Right kidney (tissue), 1 donor: ENCODE measurements at regions not wholly inside any gene's neighbourhood (a gene's known extent, or its start where the extent isn't known, plus 50 kb on each side); places are given as distances from the start of the nearest gene placed in this dataset.

ENCODE experiments used
- DNase-seq: peaks from one replicate; pipeline ENCODE4 v3.0.0-alpha.2; 2016

DNA sequence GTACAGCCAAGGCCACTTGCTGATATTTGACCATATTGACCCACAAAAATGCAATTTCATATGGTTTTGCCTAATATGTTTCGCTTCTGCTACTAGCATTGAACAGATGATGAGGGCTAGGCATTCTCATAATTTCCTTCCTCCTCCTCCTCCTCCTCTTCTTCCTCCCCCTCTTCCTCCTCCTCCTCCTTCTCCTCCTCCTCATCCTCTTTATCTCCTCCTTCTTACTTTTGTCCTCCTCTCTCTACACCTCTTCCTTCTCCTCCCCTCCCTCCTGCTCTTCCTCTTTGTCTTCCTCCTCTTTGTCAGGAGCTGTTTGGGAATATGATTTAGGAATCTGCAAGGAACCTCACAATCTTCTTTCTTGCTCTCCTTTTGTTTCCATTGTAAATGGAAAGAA is 133.9 kb upstream of the CELF2 start:
- DNase-seq: no peak

DNA sequence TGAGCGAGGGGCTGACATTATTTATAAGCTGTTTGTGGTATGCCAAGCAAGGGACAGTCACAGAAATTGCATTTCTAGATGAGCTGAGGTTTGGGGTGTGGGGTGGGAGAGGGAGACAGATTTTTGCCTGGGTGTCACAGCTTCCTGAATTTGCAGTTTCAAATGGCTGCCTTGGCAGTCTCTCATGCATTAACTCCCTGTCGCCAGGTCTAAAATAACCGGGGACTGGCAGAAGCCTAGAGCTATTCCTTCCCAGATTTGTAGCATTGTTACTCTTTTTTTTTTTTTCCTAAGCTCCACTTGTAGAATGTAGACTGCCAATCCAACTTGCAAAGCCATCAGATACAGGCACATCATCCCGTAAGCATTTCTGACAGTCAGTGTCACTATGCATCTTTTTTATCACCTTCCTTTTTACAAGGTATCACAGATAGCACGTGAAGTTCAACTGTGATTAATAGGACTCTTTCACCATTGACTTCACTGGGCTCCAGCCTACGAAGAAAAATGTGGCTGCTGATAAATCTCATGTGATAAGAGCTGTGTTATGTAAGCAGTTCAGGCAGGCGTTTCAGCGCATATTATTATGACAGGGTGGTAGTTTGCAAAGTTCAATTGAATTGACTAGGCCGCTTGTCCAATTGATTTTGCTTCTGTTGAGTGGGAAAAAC is 130.7 kb upstream of the CELF2 start:
- DNase-seq: no peak

DNA sequence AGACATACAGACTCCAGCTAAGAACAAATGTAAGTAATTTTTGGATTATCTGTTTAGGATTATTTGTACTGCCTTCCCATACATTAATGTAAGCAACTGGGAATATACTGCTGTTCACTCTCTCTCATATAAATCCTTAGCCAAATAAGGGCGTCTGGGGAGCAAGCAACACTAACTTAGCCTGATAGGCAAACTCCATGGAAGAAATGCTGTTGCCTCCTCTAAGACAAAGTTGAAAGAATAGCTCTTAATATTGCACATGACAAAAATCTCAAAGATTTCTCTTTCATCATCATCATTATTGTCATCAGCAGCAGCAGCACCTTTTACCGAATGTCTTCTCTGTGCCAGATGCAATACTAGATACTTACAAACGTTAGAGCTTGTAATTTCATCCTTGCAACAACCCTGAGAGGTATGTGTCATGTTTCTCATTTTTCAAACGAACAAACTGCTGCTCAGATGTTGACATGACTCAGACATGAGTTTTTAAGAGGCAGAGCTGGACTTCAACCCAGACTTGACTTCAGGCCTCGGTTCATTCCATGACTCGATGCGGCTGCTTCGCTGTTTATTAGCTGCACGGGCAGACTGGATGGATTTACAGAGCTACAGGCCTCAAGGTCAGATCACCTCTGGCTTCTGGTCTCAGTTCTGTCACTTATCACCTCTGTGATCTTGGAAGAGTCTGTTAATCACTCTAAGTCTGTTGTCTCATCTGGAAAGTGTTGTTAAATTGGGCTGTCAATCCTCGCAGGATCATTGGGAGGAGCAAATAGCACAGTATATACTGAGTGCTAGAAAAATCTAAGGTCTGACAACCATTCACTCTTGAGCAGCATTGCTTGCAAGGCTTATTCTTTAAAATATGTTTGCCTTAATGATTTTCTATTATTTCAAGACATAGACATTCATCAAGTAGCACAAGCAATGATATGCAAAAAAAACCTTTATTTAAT is 126.3 kb upstream of the CELF2 start:
- no peak for DNase-seq

DNA sequence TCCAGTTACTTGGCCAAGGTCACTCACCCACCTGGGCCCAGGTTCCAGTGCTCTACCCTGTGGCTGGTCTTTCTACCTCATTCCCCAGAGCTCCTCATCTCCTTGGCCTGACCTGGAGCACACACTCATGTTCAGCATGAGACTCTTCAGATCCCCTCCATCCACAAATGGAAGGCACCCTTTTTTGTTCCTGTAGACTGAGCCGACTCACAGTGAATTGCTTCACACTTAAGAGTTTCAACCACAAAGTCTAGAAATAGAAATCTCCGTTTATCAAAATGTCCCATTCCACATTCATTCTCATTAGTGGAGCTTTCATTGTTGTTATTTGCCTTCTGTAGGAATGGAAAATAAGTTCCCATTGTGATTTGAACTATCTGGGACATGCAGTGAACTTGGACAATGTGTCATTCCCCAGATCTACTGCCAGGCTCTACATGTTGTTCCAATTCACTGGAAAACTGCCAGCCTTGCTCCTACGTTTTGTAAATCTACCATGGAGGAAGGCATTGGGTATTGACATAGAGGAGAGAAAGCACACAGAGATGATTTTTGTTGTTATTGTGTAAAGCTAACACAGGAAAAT is 125.3 kb upstream of the CELF2 start:
- DNase-seq: no peak

DNA sequence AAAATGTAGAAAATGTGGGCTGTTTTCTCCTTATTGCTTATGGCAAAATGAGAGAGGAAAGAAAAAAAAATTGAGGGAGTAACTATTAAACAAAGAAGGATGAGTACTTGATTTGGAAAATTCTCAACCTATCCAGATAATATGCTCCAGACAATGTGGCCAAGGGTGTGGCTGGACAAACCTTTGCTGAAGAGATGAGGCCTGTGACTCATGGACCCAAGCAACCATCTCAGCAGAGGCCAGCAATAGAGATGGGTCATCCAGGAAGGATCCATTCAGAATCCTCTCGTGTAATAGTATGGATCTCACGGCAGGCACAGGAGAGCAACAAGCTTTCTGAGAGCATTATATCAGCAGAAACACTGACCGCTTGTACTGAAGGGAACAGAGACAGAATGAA is 120.3 kb upstream of the CELF2 start:
- no peak for DNase-seq

DNA sequence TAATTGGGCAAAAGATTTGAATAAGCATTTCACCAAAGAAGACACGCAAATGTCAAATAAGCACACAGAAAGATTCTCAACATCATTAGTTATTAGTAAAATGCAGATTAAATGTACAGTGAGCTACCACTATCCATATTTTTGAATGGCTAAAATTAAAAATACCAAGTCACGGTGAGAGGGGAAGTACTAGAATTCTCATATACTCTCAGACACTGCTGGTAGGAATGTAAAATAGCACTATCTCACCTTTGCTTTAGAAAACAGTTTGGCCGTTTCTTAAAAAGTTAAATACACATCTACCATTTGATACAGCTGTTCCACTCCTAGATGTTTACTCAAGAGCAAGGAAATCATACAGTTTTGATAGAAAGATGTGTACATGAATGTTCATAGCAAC is 115.8 kb upstream of the CELF2 start:
- no peak for DNase-seq

DNA sequence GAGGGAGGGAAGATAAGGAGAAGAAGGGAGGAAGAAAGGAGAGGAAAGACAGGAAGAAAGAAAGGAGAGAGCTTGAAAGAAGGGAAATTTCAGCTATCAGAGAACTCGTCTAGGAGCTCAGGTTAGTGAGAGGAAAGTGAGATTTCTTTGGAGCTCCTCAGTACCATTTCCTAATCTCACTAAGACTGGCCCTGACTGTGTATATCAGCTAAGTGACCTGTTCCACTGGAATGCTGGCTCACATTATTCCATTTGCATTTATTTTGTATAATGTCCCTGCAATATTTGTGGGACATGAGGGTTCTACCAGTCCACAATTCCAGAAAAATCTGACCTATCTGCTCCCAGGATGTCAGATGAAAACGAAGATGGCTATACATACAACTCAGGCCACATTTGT is 114.7 kb upstream of the CELF2 start:
- no peak for DNase-seq

DNA sequence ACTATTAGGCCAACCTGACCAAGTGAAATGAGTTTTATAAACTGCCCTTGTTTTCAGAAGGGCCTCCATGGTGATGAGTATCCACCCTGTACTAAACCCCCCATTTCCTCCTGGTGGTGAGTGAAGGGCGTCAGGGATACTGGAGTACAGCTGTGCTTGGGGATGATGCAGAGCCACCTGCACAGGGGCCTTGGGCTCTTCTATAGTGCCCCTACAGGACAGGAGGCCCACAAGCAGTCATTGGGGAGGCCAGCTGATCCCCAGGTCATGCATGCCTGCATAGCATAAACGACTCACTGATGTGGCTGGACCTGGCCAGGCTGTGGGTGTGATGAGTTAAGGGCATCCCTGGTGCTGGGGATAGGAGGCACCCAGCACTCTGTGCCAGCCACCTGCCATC is 114.1 kb upstream of the CELF2 start:
- no peak for DNase-seq

DNA sequence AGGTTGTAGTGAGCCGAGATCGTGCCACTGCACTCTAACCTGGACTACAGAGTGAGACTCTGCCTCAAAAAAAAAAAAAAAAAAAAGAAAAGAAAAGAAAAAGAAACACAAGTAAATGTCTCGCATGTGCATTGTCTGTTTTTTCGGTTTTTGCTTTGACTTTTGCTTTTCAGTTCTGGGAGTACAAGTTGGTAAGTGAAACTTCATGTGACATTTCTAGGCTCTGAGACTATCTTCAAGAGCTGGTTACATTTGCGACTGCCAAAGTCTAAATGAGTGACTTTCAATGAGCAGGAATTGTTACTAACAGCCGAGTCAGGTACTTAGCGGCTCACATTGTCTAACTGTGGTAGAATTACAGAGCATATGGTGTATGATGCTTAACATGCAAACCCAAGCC is 107.0 kb upstream of the CELF2 start:
- DNase-seq: no peak

DNA sequence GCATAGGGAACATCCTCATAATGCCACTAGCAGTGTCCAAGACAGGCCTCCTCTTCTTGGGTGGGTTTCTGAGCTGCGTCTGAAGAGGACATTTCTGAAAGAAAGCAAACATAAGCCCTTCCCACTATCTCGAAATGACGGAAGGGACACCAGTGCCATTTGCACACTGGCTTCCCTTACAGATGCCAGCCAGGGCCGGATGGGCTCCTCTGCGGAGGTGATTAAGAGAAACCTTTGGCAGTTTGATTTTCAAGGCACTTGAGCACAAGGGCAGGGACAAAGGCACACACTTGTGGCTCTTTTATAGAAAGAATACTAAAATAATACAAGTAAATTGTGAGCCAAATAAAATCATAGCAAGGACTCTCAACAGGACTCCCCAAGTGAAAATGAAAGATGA is 106.6 kb upstream of the CELF2 start:
- DNase-seq: no peak

DNA sequence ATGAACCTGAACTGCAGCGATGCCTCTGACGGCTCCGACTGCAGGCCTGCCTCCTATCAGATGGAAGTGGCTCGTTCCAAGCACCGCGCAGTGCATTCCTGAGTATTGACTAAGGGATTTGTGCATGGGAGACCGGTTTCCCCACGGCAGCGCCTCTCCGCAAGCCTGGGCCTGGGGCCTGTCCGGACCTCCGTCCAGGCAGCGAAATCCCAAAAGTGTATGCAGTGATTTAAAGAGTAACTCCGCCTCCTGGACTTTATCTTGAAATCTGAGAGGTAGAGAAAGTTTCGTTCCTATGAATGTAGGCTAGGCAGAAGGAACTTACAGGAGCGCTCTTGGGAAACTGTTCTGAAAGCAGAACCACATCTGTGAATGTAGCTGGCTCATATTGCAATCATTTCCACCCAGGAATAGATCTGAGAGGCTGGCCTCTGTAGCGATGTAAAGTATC is 106.2 kb upstream of the CELF2 start:
- DNase-seq: peak; percentile 69

DNA sequence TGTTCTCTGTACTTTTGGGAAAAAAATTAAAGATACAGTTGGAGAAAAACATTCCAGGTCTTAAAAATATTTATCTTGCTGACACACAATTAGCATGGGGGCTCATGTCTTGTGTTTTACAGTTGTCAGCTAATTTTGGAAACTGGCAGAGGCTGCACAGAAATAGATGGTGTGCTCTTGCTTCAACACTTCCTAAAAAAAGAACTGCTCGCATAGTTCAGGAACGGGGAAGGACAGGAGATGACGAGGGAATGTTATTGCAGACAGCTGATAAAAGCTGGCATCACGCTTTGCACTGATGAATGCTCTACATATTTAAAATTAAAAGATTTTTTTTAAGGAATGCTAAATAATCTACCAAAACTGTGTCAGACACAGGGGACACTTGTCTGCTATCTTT is 103.5 kb upstream of the CELF2 start:
- DNase-seq: no peak

DNA sequence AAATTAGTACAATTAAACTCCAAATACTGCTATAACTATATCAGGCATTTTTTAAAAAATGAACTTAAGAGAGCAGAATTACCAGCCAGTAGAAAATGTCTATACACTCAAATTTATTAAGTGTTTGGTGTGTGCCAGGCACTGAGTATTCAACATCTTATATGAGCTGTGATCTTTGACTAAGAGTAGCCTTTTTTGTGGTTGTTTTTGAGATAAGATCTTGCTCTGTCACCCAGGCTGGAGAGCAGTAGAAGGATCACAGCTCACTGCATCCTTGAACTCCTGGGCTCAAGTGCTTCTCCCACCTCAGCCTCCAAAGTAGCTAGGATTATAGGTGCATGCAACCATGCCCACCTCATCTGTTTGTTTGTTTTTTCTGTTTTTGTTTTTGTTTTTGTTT is 102.5 kb upstream of the CELF2 start:
- DNase-seq: no peak

DNA sequence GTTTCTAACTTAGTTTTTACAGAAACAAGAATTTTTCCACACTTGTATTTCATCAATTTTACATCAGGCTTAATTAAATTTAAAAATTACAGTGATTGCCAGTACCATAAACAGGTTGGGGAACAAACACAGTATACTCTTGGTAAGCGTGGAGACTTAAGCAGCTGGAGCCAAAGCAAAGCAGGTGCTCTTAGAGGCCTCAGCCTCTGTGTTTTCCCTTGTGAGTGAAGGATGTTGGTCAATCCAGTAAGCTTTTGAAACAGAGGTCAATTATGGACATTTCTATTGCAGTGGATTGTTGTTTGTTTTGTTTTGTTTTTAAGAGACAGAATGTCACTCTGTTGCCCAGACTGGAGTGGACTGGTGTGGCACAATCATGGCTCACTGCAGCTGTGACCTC is 100.6 kb upstream of the CELF2 start:
- DNase-seq: no peak

DNA sequence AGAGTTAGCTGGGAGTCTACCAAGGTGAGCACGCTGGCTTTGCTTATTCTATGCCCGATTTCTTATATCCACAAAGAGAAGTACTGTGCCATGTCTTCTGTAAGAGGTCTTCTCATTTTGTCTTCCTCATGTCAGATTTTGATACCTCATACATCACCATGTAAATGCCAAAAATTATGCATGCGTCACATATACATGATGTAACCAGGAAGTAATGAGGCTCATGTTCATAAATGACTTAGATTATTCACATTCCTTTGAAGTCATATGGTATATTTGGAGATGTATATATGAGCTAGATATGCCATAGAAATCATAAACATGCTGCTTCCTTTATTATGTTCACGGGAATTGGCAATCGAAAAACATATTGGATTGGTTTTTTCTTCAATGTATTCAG is 97.7 kb upstream of the CELF2 start:
- DNase-seq: no peak

DNA sequence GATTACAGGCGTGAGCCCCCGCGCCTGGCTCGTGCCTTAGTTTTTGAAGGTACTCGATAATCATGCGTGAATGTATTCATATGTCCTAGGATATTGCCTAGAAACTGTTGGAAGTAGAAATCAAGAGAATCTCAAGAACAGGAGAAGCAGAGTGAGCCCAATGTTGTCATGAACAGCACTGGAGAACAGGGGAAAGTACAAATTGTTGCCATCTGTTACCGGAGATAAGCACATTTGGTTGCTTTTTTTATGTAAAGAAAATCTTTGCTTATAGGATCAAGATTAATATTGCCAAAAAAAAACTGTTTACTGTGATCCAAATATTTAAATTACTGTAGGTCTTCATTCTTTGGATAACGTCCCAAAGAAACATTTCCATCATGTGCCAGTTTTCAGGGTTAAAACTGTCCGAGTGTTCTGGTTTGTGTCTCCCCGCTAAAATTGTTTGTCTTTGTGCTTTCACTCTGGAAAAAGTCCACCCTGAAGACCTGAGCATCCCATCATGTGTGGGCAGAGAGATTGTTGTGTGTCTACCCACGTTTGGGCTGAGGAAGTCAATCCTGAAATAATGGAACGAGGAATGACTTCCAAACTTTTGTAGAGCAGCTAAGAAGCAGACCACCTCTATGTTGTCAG is 95.7 kb upstream of the CELF2 start:
- no peak for DNase-seq

DNA sequence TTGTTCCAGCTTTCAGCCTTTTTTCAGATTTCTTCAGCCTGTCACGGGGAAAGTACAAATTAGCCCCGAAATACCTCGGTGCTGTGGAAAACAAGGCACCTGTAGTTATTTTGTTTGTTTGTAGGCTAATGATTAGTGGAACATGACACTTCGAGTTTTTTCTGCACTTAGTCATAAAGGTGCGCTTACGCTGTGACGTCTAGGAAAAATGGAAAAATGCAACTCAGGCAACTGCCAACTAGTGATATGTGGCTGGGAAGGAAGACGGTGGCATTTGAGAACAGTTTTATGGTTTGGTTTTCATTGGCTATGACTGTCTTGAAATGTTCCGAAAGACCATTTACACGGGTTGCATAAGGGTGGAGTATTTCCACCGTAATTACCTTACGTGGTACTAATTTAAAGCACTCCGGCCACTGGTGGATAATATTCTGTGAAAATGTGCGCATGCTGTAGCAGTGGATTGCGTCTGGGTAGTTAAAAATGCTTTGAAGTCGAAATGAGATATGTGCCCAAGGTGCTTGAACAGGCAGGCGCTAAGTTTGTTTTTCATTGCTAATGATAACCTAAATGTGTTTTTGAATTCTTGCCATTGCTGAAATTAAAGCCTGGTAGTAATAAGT is 94.5 kb upstream of the CELF2 start:
- no peak for DNase-seq

DNA sequence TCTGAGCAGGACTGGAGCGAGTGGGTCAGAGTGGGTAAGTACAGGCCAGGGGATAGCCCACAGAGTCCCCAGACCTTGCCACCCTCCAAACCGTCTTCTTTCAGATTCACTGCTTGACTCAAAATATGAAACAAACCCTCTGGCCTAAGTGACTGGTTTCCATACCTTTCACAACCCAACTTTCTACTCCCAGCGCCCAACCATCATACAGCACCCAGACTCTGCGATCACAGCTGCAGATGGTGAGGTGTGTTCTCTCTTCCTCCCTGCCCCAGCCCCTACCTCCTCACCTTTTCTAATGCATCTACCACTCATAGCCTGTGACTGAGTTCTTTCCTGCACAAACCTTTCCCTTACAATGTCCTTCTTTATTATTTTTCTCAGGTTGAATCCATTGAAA is 92.0 kb upstream of the CELF2 start:
- DNase-seq: no peak

DNA sequence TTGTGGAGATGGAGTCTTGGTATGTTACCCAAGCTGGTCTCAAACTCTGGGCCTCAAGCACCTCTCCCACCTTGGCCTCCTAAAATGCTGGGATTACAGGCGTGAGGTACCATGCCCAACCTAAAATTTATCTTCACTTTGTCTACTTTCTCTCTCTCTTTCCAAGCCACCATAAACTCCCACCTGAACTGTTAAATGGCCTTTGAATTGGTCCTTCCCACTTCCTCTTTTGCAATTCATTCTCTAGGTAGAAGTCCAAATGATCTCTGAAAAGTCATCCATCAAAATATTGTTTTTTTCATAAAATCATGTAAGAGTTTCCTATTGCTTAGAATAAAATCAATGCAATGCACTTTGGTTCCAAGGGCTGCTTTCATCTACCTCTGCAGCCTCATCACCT is 90.1 kb upstream of the CELF2 start:
- DNase-seq: no peak

DNA sequence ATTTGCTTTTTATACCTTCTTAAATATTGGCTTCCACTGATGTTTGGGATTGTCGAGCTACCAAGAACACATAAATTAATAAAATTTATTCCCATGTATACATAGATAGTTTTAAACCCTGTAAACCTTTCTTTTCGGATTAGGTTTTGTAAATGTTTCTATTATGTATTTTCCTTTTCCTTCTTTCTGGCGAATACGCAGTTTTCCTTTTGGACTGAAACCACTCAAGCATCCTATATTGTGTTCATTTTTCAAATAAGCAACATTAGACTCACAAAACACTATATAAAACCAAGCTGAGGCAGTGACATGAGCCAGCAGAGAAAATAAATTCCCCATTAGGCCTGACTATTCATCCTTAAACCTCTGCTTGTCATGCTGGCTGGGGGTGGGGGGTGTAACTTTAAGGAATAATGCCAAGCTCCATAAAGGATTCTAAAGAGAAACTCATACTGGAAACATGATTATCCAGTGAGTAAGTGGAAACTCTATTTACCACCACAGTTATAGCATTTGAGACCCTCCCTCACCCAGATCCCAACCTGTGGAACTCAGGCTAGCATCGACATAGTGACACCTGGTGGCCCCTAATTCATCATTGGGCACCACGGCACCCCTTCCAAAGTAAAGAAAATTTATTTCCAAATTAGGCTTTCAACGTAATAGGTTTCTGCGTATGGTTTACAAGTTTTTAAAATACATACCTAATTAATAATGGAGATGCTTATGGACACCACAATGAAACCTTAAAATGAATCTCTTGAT is 86.5 kb upstream of the CELF2 start:
- no peak for DNase-seq

DNA sequence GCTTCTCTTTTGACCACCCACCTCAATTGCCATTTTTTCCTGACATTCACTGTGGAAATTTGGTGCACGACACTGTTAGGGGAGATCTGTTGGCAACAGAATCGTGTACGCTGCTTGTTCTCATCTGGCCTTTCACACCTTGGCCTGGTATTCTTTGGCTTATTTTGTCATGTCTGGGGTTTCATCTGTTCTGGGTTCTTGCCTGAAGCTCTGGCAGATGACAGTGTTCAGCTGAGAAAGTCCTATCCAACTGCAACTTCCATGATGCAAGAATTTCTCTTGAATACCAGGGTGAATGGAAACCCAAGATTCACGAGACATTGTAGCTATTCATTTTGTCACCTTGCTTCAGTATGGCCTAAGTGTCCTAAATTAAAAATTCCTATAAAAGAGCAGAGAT is 82.6 kb upstream of the CELF2 start:
- DNase-seq: no peak

DNA sequence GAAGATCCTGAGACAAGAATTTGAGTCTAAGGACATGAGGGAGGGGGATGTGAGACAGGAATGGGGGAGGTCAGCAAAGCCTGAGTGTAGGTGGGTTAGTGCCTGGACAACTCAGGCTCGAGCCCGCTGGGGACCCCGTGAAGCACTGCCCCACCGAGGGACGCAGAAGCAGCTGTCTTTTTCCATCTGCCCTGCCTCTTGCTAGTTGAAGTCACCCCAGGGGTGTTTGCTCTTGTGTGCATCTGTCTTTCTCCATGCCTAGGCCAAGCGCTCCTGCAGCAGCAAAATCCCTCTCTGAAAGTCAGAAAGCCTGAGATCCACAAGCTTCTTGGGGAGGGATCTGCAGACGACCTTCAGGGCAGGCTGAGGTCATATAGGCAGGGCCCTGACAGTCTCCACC is 79.0 kb upstream of the CELF2 start:
- no peak for DNase-seq
